ENCODE measurements at regions not wholly inside any gene's neighbourhood (a gene's known extent, or its start where the extent isn't known, plus 50 kb on each side); places are given as distances from the start of the nearest gene placed in this dataset.
A peak's percentile ranks its signal among the peaks of the same experiment; 100 is the strongest.

GRCh38 chr6:16078064-16078463 is 50.8 kb upstream of the MYLIP start:
- no peaks in the 10 kb centered on the region for H3K27me3 ChIP-seq (ENCODE audit: control insufficient read depth, insufficient read depth, low read length)
- H3K4me3 ChIP-seq (ENCODE audit: low read depth, low read length): no peak overlapping the region
- H3K36me3 ChIP-seq (ENCODE audit: control insufficient read depth, insufficient read depth, low read length): no peaks in the 10 kb centered on the region
- no peaks in the 10 kb centered on the region for H3K4me1 ChIP-seq (ENCODE audit: control insufficient read depth, insufficient read depth, low read length)
- no peak overlapping the region for H3K27ac ChIP-seq (ENCODE audit: low read depth, low read length)
- no peaks in the 10 kb centered on the region for H3K9me3 ChIP-seq (ENCODE audit: control insufficient read depth, insufficient read depth, low read length)
- no peak for DNase-seq (ENCODE audit: low read depth in 4 of 6, low spot score in 6 of 6)
- 96% methylated on average over 2 of the region's 2 CpGs for WGBS (ENCODE audit: insufficient coverage)

GRCh38 chr6:16069671-16070070 is 59.2 kb upstream of the MYLIP start:
- H3K36me3 ChIP-seq (ENCODE audit: control insufficient read depth, insufficient read depth, low read length): no peaks in the 10 kb centered on the region
- H3K9me3 ChIP-seq (ENCODE audit: control insufficient read depth, insufficient read depth, low read length): no peaks in the 10 kb centered on the region
- 95% methylated on average over 5 of the region's 7 CpGs for WGBS (ENCODE audit: insufficient coverage)
- no peak overlapping the region for H3K27ac ChIP-seq (ENCODE audit: low read depth, low read length)
- DNase-seq (ENCODE audit: low read depth in 4 of 6, low spot score in 6 of 6): peak in 1 of 6 donors; percentile 50
- no peaks in the 10 kb centered on the region for H3K27me3 ChIP-seq (ENCODE audit: control insufficient read depth, insufficient read depth, low read length)
- H3K4me3 ChIP-seq (ENCODE audit: low read depth, low read length): no peak overlapping the region
- no peaks in the 10 kb centered on the region for H3K4me1 ChIP-seq (ENCODE audit: control insufficient read depth, insufficient read depth, low read length)

- Histone ChIP-seq H3K4me3 (ENCODE audit: low read depth, low read length) (no peak overlapping the region), H3K9me3 (ENCODE audit: control insufficient read depth, insufficient read depth, low read length) (no peaks in the 10 kb centered on the region), H3K27me3 (ENCODE audit: control insufficient read depth, insufficient read depth, low read length) (no peaks in the 10 kb centered on the region), H3K4me1 (ENCODE audit: control insufficient read depth, insufficient read depth, low read length) (no peaks in the 10 kb centered on the region), H3K27ac (ENCODE audit: low read depth, low read length) (no peak overlapping the region), H3K36me3 (ENCODE audit: control insufficient read depth, insufficient read depth, low read length) (no peaks in the 10 kb centered on the region)
- 96% methylated on average over 23 of the region's 39 CpGs for WGBS (ENCODE audit: insufficient coverage)
- no peak for DNase-seq (ENCODE audit: low read depth in 4 of 6, low spot score in 6 of 6)
Observed at GRCh38 chr6:16069222-16069621, 59.7 kb upstream of the MYLIP start.

- Histone ChIP-seq H3K27ac (ENCODE audit: low read depth, low read length) (no peak overlapping the region), H3K27me3 (ENCODE audit: control insufficient read depth, insufficient read depth, low read length) (no peaks in the 10 kb centered on the region), H3K4me3 (ENCODE audit: low read depth, low read length) (no peak overlapping the region), H3K36me3 (ENCODE audit: control insufficient read depth, insufficient read depth, low read length) (no peaks in the 10 kb centered on the region), H3K9me3 (ENCODE audit: control insufficient read depth, insufficient read depth, low read length) (no peaks in the 10 kb centered on the region), H3K4me1 (ENCODE audit: control insufficient read depth, insufficient read depth, low read length) (no peaks in the 10 kb centered on the region)
- whole genome bisulfite sequencing (ENCODE audit: insufficient coverage): no CpG with 5 or more reads among the region's 3 CpGs
- DNase-seq (ENCODE audit: low read depth in 4 of 6, low spot score in 6 of 6): no peak
Observed at GRCh38 chr6:16067568-16067967, 61.3 kb upstream of the MYLIP start.

- WGBS (ENCODE audit: insufficient coverage): 14% methylated on average over 5 of the region's 7 CpGs
- peak in 2 of 6 donors; percentile 11 to 76 for DNase-seq (ENCODE audit: low read depth in 4 of 6, low spot score in 6 of 6)
Observed at GRCh38 chr6:16064671-16065072, 64.2 kb upstream of the MYLIP start.

GRCh38 chr6:16063580-16063979 is 65.3 kb upstream of the MYLIP start:
- Histone ChIP-seq H3K4me1 (ENCODE audit: control insufficient read depth, insufficient read depth, low read length) (no peaks in the 10 kb centered on the region), H3K4me3 (ENCODE audit: low read depth, low read length) (no peak overlapping the region), H3K9me3 (ENCODE audit: control insufficient read depth, insufficient read depth, low read length) (no peaks in the 10 kb centered on the region), H3K36me3 (ENCODE audit: control insufficient read depth, insufficient read depth, low read length) (no peaks in the 10 kb centered on the region), H3K27ac (ENCODE audit: low read depth, low read length) (no peak overlapping the region), H3K27me3 (ENCODE audit: control insufficient read depth, insufficient read depth, low read length) (no peaks in the 10 kb centered on the region)
- DNase-seq (ENCODE audit: low read depth in 4 of 6, low spot score in 6 of 6): no peak
- WGBS (ENCODE audit: insufficient coverage): no CpG with 5 or more reads among the region's 1 CpG

More at GRCh38 chr6:16064671-16065072, 64.2 kb upstream of the MYLIP start:
- no peaks in the 10 kb centered on the region for H3K36me3 ChIP-seq (ENCODE audit: control insufficient read depth, insufficient read depth, low read length)
- no peak overlapping the region for H3K27ac ChIP-seq (ENCODE audit: low read depth, low read length)
- H3K9me3 ChIP-seq (ENCODE audit: control insufficient read depth, insufficient read depth, low read length): no peaks in the 10 kb centered on the region
- no peak overlapping the region for H3K4me3 ChIP-seq (ENCODE audit: low read depth, low read length)
- H3K4me1 ChIP-seq (ENCODE audit: control insufficient read depth, insufficient read depth, low read length): no peaks in the 10 kb centered on the region
- H3K27me3 ChIP-seq (ENCODE audit: control insufficient read depth, insufficient read depth, low read length): no peaks in the 10 kb centered on the region

- Histone ChIP-seq H3K4me3 (ENCODE audit: low read depth, low read length) (no peak overlapping the region), H3K9me3 (ENCODE audit: control insufficient read depth, insufficient read depth, low read length) (no peaks in the 10 kb centered on the region), H3K4me1 (ENCODE audit: control insufficient read depth, insufficient read depth, low read length) (no peaks in the 10 kb centered on the region), H3K36me3 (ENCODE audit: control insufficient read depth, insufficient read depth, low read length) (no peaks in the 10 kb centered on the region), H3K27me3 (ENCODE audit: control insufficient read depth, insufficient read depth, low read length) (no peaks in the 10 kb centered on the region), H3K27ac (ENCODE audit: low read depth, low read length) (no peak overlapping the region)
- 88% methylated on average over 1 of the region's 2 CpGs for WGBS (ENCODE audit: insufficient coverage)
- DNase-seq (ENCODE audit: low read depth in 4 of 6, low spot score in 6 of 6): no peak
Observed at GRCh38 chr6:16061818-16062217, 67.1 kb upstream of the MYLIP start.

GRCh38 chr6:16060039-16060438 is 68.8 kb upstream of the MYLIP start:
- no peak for DNase-seq (ENCODE audit: low read depth in 4 of 6, low spot score in 6 of 6)
- WGBS (ENCODE audit: insufficient coverage): 87% methylated on average over 3 of the region's 3 CpGs
- Histone ChIP-seq H3K4me3 (ENCODE audit: low read depth, low read length) (no peak overlapping the region), H3K4me1 (ENCODE audit: control insufficient read depth, insufficient read depth, low read length) (no peaks in the 10 kb centered on the region), H3K36me3 (ENCODE audit: control insufficient read depth, insufficient read depth, low read length) (no peaks in the 10 kb centered on the region), H3K27me3 (ENCODE audit: control insufficient read depth, insufficient read depth, low read length) (no peaks in the 10 kb centered on the region), H3K9me3 (ENCODE audit: control insufficient read depth, insufficient read depth, low read length) (no peaks in the 10 kb centered on the region), H3K27ac (ENCODE audit: low read depth, low read length) (no peak overlapping the region)

- Histone ChIP-seq H3K4me3 (ENCODE audit: low read depth, low read length) (no peak overlapping the region), H3K9me3 (ENCODE audit: control insufficient read depth, insufficient read depth, low read length) (no peaks in the 10 kb centered on the region), H3K27ac (ENCODE audit: low read depth, low read length) (no peak overlapping the region), H3K4me1 (ENCODE audit: control insufficient read depth, insufficient read depth, low read length) (no peaks in the 10 kb centered on the region), H3K36me3 (ENCODE audit: control insufficient read depth, insufficient read depth, low read length) (no peaks in the 10 kb centered on the region), H3K27me3 (ENCODE audit: control insufficient read depth, insufficient read depth, low read length) (no peaks in the 10 kb centered on the region)
- 50% methylated on average over 4 of the region's 7 CpGs for WGBS (ENCODE audit: insufficient coverage)
- DNase-seq (ENCODE audit: low read depth in 4 of 6, low spot score in 6 of 6): no peak
Observed at GRCh38 chr6:16059496-16059895, 69.4 kb upstream of the MYLIP start.

GRCh38 chr6:16058929-16059345 is 69.9 kb upstream of the MYLIP start:
- H3K4me3 ChIP-seq (ENCODE audit: low read depth, low read length): no peak overlapping the region
- WGBS (ENCODE audit: insufficient coverage): 95% methylated on average over 3 of the region's 4 CpGs

More at GRCh38 chr6:16058929-16059345, 69.9 kb upstream of the MYLIP start:
- no peaks in the 10 kb centered on the region for H3K4me1 ChIP-seq (ENCODE audit: control insufficient read depth, insufficient read depth, low read length)
- no peaks in the 10 kb centered on the region for H3K9me3 ChIP-seq (ENCODE audit: control insufficient read depth, insufficient read depth, low read length)
- no peaks in the 10 kb centered on the region for H3K36me3 ChIP-seq (ENCODE audit: control insufficient read depth, insufficient read depth, low read length)
- no peak overlapping the region for H3K27ac ChIP-seq (ENCODE audit: low read depth, low read length)
- no peaks in the 10 kb centered on the region for H3K27me3 ChIP-seq (ENCODE audit: control insufficient read depth, insufficient read depth, low read length)
- peak in 1 of 6 donors; percentile 76 for DNase-seq (ENCODE audit: low read depth in 4 of 6, low spot score in 6 of 6)
